Activated T-helper 2 cell treated with anti-CD3 and anti-CD28 coated beads, Interferon-gamma antibody, Interleukin-2, Interleukin-4, amounts not matched to agents 10 μg/mL and 5 μg/mL and 100 μg/mL, durations not matched to agents 14 hours and 24 hours and 36 hours (primary cell): ENCODE measurements at regions not wholly inside any gene's neighbourhood (a gene's known extent, or its start where the extent isn't known, plus 50 kb on each side); places are given as distances from the start of the nearest gene placed in this dataset.

Source experiments
- DNase-seq: peaks from one replicate; pipeline ENCODE4 v3.0.0; 2021; ENCODE audit warnings: low spot score
- H3K27ac Mint-ChIP-seq: one replicate; pipeline ENCODE4 v1.8.0; 2021; ENCODE audit warnings: mixed read lengths
- H3K27me3 Mint-ChIP-seq: one replicate; pipeline ENCODE4 v1.8.0; 2021; ENCODE audit warnings: low read depth, mixed read lengths
- H3K36me3 Mint-ChIP-seq: one replicate; pipeline ENCODE4 v1.8.0; 2021; ENCODE audit warnings: low read depth, mixed read lengths
- H3K4me1 Mint-ChIP-seq: one replicate; pipeline ENCODE4 v1.8.0; 2021; ENCODE audit warnings: low read depth, mixed read lengths
- H3K4me3 Mint-ChIP-seq: one replicate; pipeline ENCODE4 v1.8.0; 2021; ENCODE audit warnings: low read depth, mild to moderate bottlenecking, moderate library complexity, mixed read lengths
- H3K9me3 Mint-ChIP-seq: one replicate; pipeline ENCODE4 v1.8.0; 2021; ENCODE audit warnings: mixed read lengths
- intact Hi-C: fragments of 100-400 bp; cut with micrococcal nuclease; formaldehyde crosslinking; loops from one replicate; pipeline ENCODE4 v1.15.1; 2023

DNA sequence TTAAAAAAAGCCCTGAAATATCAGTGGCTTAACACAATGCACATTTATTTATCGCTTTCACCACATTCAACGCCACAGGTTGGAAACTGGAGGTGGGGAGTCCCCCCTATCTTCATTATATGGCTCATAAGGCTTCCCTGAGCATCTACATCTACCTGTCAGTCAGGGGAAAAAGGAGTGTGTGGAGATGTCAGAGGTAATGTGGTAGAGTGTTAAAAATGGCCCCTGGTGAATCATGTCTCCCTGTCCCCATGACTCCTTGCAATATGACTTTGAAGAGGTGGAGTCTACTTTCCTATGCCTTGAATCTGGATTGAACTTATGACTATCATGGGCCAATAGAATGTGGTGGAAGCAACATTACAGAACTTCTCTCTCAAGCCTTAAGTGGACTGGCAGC is 65.5 kb upstream of the BTBD3 start:
- Mint-ChIP-seq H3K4me1 (no peaks in the 10 kb centered on the region), H3K27me3 (no peaks in the 10 kb centered on the region), H3K27ac (no peak overlapping the region), H3K4me3 (no peak overlapping the region), H3K36me3 (no peaks in the 10 kb centered on the region), H3K9me3 (no peaks in the 10 kb centered on the region)
- no peak for DNase-seq
- intact Hi-C loops, result no loop called here

- no peaks in the 10 kb centered on the region for H3K4me1 Mint-ChIP-seq
Measured at GRCh38 chr20:11852811-11853210, 64.9 kb upstream of the BTBD3 start.

GRCh38 chr20:11853359-11853758 is 64.3 kb upstream of the BTBD3 start:
- no peak overlapping the region for H3K27ac Mint-ChIP-seq
- intact Hi-C loops, result no loop called here
- no peak for DNase-seq
- H3K4me3 Mint-ChIP-seq, result no peak overlapping the region
- no peaks in the 10 kb centered on the region for H3K27me3 Mint-ChIP-seq
- no peaks in the 10 kb centered on the region for H3K9me3 Mint-ChIP-seq
- no peaks in the 10 kb centered on the region for H3K4me1 Mint-ChIP-seq
- H3K36me3 Mint-ChIP-seq, result no peaks in the 10 kb centered on the region

More at GRCh38 chr20:11852811-11853210, 64.9 kb upstream of the BTBD3 start:
- DNase-seq, result no peak
- Mint-ChIP-seq H3K9me3 (no peaks in the 10 kb centered on the region), H3K4me3 (no peak overlapping the region), H3K27ac (no peak overlapping the region), H3K36me3 (no peaks in the 10 kb centered on the region), H3K27me3 (no peaks in the 10 kb centered on the region)
- intact Hi-C loops, result no loop called here

DNA sequence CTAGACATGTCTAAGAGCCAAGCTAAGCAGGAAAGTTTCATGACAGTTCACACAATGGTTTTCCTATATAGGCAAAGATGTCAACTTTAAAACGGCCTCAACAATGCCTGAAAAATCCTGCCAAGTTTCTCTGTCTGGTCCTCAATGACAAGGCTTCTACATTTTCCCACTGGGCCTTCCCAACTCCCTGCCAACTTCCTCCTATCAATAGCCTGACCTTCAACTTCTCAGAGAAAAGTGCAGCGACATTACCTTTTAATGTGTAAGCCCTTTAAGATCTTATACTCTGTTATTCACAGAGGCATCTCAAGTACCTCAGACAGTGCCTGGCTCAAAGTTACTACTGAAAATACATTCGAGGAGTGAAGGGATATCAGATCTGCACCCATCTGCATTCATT is 56.2 kb upstream of the BTBD3 start:
- no peak overlapping the region for H3K4me3 Mint-ChIP-seq
- no peak for DNase-seq
- no peak overlapping the region for H3K27ac Mint-ChIP-seq
- no peaks in the 10 kb centered on the region for H3K36me3 Mint-ChIP-seq
- intact Hi-C loops, result no loop called here
- no peaks in the 10 kb centered on the region for H3K9me3 Mint-ChIP-seq
- H3K27me3 Mint-ChIP-seq, result no peaks in the 10 kb centered on the region
- no peaks in the 10 kb centered on the region for H3K4me1 Mint-ChIP-seq

GRCh38 chr20:11867291-11867919 is 50.3 kb upstream of the BTBD3 start:
- no peak overlapping the region for H3K4me3 Mint-ChIP-seq
- intact Hi-C loops, result no loop called here
- no peaks in the 10 kb centered on the region for H3K9me3 Mint-ChIP-seq
- peaks cover 2% of the 10 kb centered on the region for H3K27me3 Mint-ChIP-seq
- no peaks in the 10 kb centered on the region for H3K36me3 Mint-ChIP-seq
- DNase-seq, result no peak
- no peaks in the 10 kb centered on the region for H3K4me1 Mint-ChIP-seq
- H3K27ac Mint-ChIP-seq, result no peak overlapping the region
